Panc1 (cell line): ENCODE measurements at regions not wholly inside any gene's neighbourhood (a gene's known extent, or its start where the extent isn't known, plus 50 kb on each side); places are given as distances from the start of the nearest gene placed in this dataset.

Source experiments
- ATAC-seq: fragments of 200-7000 bp; cut with Tn5 transposase; 2 replicates; pipeline ENCODE4 v1.9.1; 2020; ENCODE audit warnings: mild to moderate bottlenecking, moderate library complexity
- BruUV-seq: library from RNA; stranded (reverse); fragments of 400-500 nt; replicated peaks from 2 replicates; lab custom pipeline; 2021; lab: Mats Ljungman, UMichigan
- CTCF ChIA-PET: fragments of 300-600 bp; sonication (Branson Sonifier 250); formaldehyde crosslinking; loops from one replicate; lab custom pipeline; 2022; ENCODE audit warnings: antibody characterized with exemption; lab: Charles Lee
- POLR2A ChIA-PET: fragments of 300-600 bp; sonication (Branson Sonifier 250); formaldehyde crosslinking; loops from one replicate; lab custom pipeline; 2022; ENCODE audit warnings: antibody characterized with exemption; lab: Charles Lee
- DNase-seq: peaks from one replicate; pipeline ENCODE4 v3.0.0-alpha.2; 2010; ENCODE audit warnings: low read depth, low spot score
- H3K27ac ChIP-seq: 2 replicates; pipeline ENCODE4 v1.5.1; 2011; ENCODE audit warnings: mild to moderate bottlenecking, low read length, inconsistent platforms
- H3K27me3 ChIP-seq: fragments of 200-500 bp; sonication (Bioruptor generic); 2 replicates; pipeline ENCODE4 v1.6.0; 2014; ENCODE audit warnings: low read length, inconsistent platforms; ENCODE audit not compliant: control insufficient read depth, insufficient read depth
- H3K36me3 ChIP-seq: fragments of 200-500 bp; sonication (Bioruptor generic); 2 replicates; pipeline ENCODE4 v1.5.1; 2014; ENCODE audit warnings: inconsistent platforms, mild to moderate bottlenecking, low read length, moderate library complexity; ENCODE audit not compliant: control insufficient read depth, insufficient read depth
- H3K4me1 ChIP-seq: 2 replicates; pipeline ENCODE4 v1.5.1; 2011; ENCODE audit warnings: inconsistent platforms, mild to moderate bottlenecking, low read length, moderate library complexity; ENCODE audit not compliant: control insufficient read depth, insufficient read depth
- H3K4me3 ChIP-seq, 2 experiments: 2 replicates each; pipeline ENCODE4 v1.5.1; 2011 to 2012; ENCODE audit warnings: low read depth in 2 of 2, low read length in 2 of 2, mild to moderate bottlenecking in 2 of 2, inconsistent platforms in 1 of 2, moderate library complexity in 1 of 2
- H3K9me3 ChIP-seq: fragments of 200-500 bp; sonication (Bioruptor generic); 2 replicates; pipeline ENCODE4 v1.5.1; 2014; ENCODE audit warnings: low read depth, mild to moderate bottlenecking, inconsistent platforms, low read length, moderate library complexity; ENCODE audit not compliant: control insufficient read depth, insufficient read depth
- POLR2AphosphoS5 ChIP-seq: IDR thresholded peaks from 2 replicates; pipeline ENCODE4 v1.6.1; 2012; ENCODE audit warnings: mild to moderate bottlenecking, low read depth, low read length, moderate library complexity
- SIN3A ChIP-seq: IDR thresholded peaks from 2 replicates; pipeline ENCODE4 v1.6.1; 2012; ENCODE audit warnings: low read depth, mild to moderate bottlenecking, low read length, moderate library complexity, borderline replicate concordance; ENCODE audit not compliant: insufficient read depth
- TCF7L2 ChIP-seq: IDR thresholded peaks from 2 replicates; pipeline ENCODE4 v1.6.1; 2011; ENCODE audit warnings: mild to moderate bottlenecking, low read depth, low read length, inconsistent platforms
- in situ Hi-C: cut with HindIII; loops from 2 replicates; pipeline ENCODE4 v1.10.0; 2016; ENCODE audit warnings: low sequenced_read_pairs, low pct_unique_long_range_greater_than_20kb
- intact Hi-C: fragments of 100-400 bp; cut with micrococcal nuclease; formaldehyde crosslinking; loops from one replicate; pipeline ENCODE4 v1.10.0; 2022; ENCODE audit not compliant: unreplicated experiment
- TF ChIP-seq, protein P1 (sequence below), 2 experiments: IDR thresholded peaks; 2 replicates each; pipeline ENCODE4 v1.6.1; 2011 to 2012; ENCODE audit warnings: low read depth in 2 of 2, control low read depth in 1 of 2, low read length in 1 of 2, mild to moderate bottlenecking in 1 of 2, moderate library complexity in 1 of 2; ENCODE audit not compliant: insufficient read depth in 1 of 2
- TF ChIP-seq, protein P2 (sequence below): fragments of 450-650 bp; IDR thresholded peaks from 2 replicates; pipeline ENCODE4 v1.5.1; 2017; ENCODE audit warnings: mild to moderate bottlenecking

DNA sequence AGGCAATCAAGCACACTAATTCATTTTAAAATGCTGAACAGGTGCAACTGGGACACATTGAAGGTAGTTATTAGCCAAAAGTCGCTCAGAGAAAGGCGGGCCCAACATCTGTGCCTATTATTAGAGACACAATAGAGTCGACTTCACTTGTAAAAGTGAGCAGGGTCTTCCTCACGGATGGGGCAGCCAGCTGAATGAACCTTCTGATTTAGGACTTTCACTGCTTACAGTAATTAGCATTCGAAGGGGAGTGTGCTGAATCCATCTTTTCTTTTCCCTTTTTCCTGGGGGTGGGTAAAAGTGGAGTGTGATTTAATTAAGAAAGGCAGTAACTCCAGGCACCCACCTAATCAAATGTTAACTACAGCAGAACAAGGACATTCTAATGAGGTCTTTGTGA, 677.7 kb downstream of the DCDC2C start:
- intact Hi-C loops: no loop called here
- POLR2A ChIA-PET: no interaction called here
- Histone ChIP-seq H3K4me1 (no peaks in the 10 kb centered on the region), H3K36me3 (no peaks in the 10 kb centered on the region), H3K4me3 (no peak overlapping the region), H3K27ac (no peak overlapping the region), H3K9me3 (no peaks in the 10 kb centered on the region), H3K27me3 (no peaks in the 10 kb centered on the region)
- no TSS peak for BruUV-seq
- TF ChIP-seq, protein P1, sequence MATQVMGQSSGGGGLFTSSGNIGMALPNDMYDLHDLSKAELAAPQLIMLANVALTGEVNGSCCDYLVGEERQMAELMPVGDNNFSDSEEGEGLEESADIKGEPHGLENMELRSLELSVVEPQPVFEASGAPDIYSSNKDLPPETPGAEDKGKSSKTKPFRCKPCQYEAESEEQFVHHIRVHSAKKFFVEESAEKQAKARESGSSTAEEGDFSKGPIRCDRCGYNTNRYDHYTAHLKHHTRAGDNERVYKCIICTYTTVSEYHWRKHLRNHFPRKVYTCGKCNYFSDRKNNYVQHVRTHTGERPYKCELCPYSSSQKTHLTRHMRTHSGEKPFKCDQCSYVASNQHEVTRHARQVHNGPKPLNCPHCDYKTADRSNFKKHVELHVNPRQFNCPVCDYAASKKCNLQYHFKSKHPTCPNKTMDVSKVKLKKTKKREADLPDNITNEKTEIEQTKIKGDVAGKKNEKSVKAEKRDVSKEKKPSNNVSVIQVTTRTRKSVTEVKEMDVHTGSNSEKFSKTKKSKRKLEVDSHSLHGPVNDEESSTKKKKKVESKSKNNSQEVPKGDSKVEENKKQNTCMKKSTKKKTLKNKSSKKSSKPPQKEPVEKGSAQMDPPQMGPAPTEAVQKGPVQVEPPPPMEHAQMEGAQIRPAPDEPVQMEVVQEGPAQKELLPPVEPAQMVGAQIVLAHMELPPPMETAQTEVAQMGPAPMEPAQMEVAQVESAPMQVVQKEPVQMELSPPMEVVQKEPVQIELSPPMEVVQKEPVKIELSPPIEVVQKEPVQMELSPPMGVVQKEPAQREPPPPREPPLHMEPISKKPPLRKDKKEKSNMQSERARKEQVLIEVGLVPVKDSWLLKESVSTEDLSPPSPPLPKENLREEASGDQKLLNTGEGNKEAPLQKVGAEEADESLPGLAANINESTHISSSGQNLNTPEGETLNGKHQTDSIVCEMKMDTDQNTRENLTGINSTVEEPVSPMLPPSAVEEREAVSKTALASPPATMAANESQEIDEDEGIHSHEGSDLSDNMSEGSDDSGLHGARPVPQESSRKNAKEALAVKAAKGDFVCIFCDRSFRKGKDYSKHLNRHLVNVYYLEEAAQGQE (IDR thresholded peaks at IDR 0.05; ENCODE audit: insufficient read depth in 1 of 2, low read depth in 2 of 2, low read length in 1 of 2): no peak
- no peak for TF ChIP-seq SIN3A
- TF ChIP-seq, protein P2, sequence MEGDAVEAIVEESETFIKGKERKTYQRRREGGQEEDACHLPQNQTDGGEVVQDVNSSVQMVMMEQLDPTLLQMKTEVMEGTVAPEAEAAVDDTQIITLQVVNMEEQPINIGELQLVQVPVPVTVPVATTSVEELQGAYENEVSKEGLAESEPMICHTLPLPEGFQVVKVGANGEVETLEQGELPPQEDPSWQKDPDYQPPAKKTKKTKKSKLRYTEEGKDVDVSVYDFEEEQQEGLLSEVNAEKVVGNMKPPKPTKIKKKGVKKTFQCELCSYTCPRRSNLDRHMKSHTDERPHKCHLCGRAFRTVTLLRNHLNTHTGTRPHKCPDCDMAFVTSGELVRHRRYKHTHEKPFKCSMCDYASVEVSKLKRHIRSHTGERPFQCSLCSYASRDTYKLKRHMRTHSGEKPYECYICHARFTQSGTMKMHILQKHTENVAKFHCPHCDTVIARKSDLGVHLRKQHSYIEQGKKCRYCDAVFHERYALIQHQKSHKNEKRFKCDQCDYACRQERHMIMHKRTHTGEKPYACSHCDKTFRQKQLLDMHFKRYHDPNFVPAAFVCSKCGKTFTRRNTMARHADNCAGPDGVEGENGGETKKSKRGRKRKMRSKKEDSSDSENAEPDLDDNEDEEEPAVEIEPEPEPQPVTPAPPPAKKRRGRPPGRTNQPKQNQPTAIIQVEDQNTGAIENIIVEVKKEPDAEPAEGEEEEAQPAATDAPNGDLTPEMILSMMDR: no peak
- no peak for ATAC-seq
- no peak for DNase-seq
- CTCF ChIA-PET: no interaction called here
- in situ Hi-C loops: no loop called here

DNA sequence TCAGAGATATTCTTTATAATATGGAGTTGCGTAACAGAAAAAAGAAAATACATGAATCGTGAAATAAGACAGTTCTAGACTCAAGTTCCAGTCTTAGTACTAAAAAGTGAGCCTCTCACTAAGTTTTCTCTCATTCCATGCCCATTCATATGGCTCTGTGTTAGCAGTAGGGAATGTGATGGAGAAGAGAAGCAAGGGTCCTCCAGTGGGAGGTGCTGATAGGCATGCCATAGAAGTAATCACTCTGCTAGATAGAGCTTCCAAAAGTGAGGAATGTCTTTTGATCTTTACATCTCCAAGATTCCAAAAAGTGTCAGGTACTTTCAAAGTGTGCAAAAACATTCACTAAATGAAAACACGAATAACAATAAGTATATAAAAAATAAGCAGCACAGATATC, 678.4 kb downstream of the DCDC2C start:
- Histone ChIP-seq H3K27me3 (no peaks in the 10 kb centered on the region), H3K9me3 (no peaks in the 10 kb centered on the region), H3K27ac (no peak overlapping the region), H3K36me3 (no peaks in the 10 kb centered on the region), H3K4me1 (no peaks in the 10 kb centered on the region), H3K4me3 (no peak overlapping the region)
- TF ChIP-seq SIN3A (no peak), TCF7L2 (no peak), POLR2AphosphoS5 (no peak)
- TF ChIP-seq, protein P1 (IDR thresholded peaks at IDR 0.05; ENCODE audit: insufficient read depth in 1 of 2, low read depth in 2 of 2, low read length in 1 of 2): no peak
- TF ChIP-seq, protein P2: no peak
- BruUV-seq: no TSS peak
- ATAC-seq: no peak
- in situ Hi-C loops: no loop called here
- CTCF ChIA-PET: no interaction called here
- POLR2A ChIA-PET: no interaction called here
- intact Hi-C loops: no loop called here
- DNase-seq: no peak
